GM18517 (cell line): ENCODE measurements at regions not wholly inside any gene's neighbourhood (a gene's known extent, or its start where the extent isn't known, plus 50 kb on each side); places are given as distances from the start of the nearest gene placed in this dataset.
A peak's percentile ranks its signal among the peaks of the same experiment; 100 is the strongest.
"Not testable (repeated sequence)": the region's sequence is repeated elsewhere in the genome, so short reads cannot be mapped to it uniquely, and the experiment has no call there.

Experiments used
- ATAC-seq: cut with Tn5 transposase; IDR thresholded peaks from one replicate; pipeline ENCODE4 v1.9.1; 2021; ENCODE audit warnings: mild to moderate bottlenecking, moderate library complexity; ENCODE audit not compliant: unreplicated experiment

DNA sequence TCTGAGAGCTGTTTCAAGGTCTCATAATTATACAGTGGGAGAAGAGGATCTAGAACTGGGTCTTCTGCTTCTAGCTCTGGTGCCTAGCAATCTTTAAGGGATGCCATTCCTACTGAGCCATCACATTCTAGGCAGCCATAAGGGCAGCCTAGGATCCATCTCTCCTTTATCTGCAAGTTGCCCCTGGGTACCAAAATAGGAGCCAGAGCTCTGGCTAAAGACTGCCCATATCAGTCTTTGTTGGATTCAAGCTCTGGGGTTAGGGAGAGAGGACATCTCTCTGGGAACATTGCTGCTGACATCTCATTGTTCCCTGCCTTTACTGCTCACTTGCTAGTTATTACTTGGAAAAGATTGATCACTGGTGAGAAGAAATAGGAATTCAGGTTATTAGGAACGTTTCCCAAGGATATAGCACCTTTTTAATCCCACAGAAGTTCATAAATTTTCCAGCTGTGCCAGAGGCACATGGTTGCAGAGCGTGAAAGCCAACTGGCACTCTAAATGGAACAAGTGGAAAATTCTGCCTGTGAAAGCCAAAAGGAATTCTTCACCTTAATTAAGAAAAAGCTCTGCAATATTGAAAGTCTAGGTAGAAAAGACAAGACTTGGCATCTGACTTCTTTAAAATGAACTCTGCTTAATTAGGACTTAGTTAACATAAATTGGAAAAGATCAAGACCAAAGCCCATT, 102.2 kb downstream of the CDC42EP3 start:
- no peak for ATAC-seq

DNA sequence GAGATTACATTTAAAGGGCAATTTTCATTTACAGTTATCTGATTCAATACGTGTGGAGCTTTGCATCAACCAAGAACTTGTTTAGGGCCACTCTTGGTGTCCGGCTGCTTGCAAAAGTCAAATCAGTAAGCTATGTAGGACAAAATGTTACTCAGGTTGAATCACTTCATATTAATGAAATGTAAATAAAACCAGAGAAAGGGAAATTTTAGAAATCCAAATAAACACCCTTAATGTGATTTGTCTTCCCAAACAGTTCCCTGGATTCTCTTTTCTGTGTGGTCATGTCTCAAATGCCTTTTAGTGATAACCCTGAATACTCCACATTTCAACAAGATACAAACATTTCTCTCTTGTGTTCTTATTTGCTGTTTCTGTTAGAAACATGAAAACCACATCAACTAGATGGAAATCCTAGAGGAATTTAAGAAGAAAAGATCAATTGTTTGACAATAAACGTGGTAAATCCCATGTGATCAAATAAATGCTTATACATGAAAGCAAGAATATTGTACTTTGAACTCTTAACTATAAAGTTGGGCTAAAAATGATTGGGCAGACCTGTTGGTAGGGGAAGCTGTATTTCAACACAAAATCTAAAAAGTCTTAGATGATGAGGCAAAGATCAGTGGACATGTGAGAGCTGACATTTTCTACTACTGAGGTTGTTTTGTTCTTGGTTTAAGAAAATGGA, 101.3 kb downstream of the CDC42EP3 start:
- no peak for ATAC-seq

DNA sequence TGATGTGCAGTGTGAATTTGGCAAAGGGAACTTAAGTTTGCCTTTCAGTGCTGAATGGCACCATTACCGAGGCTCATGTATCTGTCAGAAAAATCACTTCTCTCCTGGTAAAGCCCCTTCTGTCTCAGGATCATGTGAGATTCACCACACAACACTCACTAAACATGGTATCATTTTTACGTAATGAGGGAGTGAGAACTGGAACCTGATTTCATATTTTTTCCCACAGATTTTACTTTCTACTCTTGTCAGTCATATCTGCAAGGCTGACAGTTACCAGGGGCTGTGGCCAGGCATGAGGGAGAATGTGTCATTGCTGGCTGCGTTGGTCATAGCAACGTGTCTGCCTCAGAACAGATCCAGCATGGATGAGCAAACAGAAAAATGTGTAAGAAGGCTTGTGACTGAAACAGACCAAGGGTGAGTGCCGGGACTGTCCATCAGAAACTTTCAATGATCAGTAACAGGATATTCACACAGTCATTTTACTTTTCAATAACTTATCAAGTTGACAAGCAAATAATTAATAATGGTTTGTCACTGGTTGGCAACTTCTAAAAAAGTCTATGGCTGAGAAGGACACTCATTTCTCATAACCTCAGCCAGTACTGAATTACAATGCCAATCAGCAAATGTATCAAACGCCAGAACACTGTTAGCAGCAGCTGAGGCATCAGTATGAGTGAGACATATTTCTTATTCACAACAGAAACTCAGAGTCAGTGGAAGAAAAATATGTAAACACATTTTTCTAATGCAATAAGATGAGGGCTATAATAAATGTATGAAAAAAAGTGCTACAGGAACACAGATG, 100.5 kb downstream of the CDC42EP3 start:
- peak; percentile 81 for ATAC-seq

DNA sequence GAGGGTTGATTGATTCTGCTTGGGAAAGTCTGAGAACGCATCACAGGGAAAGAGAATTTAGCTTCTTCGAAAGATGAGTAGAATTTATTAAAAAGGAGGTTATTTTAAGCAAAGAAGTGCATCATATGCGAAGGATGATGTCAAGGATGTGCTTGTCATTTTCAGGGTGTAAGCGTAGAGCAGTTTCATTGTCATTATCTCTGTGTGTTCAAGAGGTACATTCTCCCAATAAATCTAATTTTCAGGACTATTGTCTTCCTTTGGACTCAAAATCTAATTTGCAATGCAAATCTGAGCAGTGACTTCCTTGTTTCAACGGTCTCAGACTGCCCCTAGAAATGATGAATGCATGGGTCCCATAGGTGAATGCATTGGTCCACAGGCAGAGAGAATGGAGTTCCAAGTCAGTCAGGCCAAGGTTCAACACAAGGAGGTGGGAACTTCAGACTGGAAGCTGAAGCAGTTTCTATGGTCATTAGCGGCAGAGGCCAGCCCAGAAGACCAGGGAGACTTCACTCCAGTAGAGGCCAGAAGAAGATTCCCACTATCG, 99.8 kb downstream of the CDC42EP3 start:
- ATAC-seq, result no peak

DNA sequence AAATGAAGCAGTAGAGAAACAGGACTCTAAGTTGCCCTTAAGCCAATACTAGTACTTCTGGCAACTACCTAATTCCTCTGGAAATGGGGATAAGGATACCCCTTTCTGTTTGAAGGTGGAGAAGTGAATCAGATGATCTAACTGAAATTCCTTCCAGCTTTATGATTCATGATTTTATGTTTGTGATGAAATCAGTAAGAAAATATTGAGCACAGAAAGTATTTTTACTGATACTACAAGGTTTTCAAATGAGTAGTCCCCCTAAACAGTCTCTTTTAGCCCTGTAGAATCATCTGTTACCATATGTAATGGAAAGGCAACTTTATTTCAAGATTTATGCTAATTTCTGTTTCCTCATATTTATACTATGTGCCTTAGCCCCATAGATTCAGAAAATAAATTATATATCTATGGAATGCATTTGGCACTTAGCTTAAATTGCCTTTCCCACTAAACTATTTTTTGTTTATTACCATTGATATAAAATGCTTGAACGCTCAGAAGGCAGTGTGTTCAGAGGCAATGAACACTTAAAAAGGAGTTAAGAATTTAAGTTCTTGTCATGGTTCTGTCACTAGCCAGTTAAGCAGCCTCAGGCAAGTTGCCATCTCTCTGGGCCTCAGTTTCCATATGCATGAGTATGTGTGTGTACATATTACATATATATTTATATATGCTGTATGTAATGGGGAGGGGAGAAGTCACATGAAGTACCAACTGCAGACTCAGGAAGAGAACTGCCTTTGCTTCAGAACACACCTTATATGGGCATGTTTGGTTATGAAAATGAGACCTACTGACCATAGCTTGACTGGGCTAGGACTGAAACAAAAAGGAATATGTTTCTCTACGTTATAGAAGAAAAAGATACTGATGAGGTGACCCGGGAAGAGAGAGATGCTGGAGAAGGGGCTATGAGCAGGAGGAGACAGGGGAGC, 97.7 kb downstream of the CDC42EP3 start:
- peak; percentile 62 for ATAC-seq

DNA sequence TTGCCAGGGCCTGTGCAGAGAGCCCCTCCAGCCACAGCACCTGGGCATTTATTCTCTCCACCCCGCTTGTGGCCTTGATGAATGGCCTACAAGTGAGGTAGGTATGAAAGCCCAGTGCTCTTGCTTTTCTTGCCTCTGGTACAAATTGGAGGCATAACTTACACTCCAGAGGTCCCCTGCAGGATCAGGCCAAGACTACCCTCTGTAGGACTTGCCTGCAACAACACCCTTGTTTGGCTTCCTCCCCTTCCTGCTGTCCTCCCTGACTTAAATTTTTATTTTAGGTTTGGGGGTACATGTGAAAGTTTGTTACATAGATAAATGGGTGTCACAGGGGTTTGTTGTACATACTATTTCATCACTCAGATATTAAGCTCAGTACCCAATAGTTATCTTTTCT, 95.7 kb downstream of the CDC42EP3 start:
- no peak for ATAC-seq

DNA sequence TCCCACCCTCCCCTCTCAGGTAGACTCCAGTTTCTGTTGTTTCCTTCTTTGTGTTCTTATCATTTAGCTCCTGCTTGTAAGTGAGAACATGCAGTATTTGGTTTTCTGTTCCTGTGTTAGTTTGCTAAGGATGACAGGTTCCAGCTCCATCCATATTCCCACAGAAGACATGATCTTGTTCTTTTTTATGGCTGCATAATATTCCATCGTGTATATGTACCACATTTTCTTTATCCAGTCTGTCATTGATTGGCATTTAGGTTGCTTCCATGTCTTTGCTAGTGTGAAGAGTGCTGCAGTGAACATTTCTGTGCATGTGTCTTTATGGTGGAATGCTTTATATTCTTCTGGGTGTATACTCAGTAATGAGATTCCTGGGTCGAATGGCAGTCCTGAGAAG, 95.2 kb downstream of the CDC42EP3 start:
- ATAC-seq, result not testable (repeated sequence)

DNA sequence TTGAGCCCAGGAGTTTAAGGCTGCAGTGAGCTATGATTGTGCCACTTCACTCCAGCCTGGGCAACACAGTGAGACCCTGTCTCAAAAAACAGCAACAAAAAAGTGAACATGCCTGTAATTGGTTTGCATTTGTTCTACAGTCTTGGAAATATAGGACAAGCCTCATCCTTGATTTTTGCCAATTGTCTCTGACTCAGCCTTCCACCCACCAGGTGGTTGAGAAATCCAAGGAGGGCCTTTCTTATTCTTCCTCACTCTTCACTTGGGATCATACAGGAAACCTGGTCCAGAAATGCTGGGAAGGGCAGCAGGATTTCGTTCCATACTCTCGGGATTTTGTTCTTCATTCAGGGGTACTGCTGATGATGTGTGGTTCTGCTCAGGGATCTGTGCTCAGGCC, 94.6 kb downstream of the CDC42EP3 start:
- ATAC-seq, result no peak

DNA sequence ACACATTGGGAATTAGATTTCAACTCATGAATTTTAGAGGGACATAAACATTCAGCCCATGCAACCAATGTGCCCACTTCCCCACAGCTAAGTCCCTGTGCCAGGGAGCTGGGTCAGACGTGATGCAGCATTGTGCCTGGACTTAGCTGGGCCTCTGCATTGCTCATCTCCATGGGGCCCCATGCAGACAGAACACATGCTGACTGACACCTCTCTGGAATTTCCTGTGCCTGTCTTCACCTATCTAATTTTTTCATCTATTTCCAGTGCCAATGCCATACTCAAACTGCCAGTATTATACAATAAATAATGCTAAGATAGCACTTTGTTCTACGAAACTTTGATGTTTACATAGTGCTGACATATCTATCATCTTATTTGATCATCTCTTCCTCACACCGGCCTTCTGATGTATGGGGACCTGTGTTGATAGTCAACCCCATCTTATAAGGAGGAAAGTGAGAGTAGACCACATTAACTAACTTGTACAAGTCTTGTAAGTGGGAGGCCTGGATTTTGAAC, 92.2 kb downstream of the CDC42EP3 start:
- no peak for ATAC-seq

DNA sequence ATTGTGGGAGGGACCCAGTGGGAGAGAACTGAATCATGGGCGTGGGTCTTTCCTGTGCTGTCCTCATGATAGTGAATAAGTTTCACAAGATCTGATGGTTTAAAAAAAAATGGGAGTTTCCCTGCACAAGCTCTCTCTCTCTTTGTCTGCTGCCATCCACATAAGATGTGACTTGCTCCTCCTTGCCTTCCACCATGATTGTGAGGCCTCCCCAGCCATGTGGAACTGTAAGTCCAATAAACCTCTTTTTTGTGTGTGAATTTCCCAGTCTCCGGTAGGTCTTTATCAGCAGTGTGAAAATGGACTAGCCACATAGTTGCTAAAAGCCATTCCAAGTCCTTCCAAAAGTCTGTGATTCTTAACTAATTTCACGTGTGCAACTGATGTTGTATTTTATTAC, 91.5 kb downstream of the CDC42EP3 start:
- ATAC-seq, result not testable (repeated sequence)

DNA sequence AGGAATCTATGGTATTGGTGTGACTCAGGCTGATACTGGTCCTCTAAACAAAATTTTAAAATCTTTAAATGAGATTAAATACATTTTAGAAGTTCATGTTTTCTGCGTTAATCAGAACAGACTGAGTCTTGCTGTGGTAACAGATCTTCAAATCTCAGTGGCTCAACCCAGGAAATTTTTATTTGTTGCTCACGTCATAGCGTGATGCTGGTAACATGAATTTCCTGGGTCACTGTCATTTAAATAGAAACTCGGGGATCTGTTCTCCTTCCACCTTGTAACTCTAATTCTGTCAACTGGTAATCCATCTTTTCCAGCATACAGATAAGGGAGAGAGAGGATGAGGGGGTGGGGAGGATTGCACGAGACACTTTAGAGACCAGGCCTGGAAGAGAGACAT, 90.0 kb downstream of the CDC42EP3 start:
- no peak for ATAC-seq

DNA sequence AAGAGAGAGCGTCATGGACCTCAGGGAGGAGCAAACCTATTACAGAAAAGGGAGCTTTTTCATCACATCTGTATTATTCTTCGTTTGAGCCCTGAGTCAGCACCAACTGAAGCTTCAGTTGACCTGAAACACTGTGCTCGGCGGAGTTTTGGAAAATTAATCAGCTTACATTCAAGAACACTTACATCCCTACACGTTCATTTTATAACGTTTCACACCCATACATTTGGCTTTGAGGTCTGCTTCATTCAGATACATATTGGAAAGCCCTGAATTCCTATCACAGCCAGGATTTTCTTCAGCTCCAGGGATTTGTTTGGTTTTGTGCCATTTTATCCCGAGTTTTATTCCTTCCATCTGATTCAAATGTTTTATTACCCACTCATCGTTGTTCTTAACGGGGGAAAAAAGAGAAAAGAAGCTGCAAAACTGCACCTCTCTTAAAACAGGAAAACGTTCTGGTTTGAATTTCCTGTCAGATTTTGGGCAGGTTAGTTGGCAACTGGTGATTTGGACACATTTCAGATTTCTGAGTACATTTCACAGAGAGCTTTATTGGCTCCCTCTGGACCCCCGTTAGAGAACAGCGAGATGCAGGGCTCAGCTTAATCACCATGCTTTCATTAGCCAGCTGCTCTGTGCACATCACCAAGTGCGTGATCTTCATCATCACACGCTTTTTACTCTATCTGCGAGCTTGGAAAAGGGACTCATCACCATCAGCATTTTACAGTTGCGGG, 88.8 kb downstream of the CDC42EP3 start:
- ATAC-seq, result no peak

DNA sequence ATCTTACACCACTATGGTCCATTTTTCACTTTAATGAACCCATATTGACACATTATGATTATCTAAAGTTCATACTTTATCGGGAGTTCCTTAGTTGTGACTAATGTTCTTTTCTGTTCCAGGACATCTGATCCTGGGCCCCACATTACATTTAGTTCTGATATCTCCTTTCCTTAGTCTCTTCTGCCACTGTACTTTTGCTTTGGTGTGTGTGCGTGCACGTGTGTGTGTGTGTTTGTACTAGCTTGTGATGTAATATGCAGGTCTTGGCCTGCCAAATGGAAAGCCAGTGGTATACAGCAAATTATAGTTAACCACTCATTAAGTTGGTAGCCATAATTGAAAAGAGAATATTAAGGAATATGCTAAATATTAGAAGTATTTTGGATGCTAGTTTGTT, 88.0 kb downstream of the CDC42EP3 start:
- no peak for ATAC-seq

DNA sequence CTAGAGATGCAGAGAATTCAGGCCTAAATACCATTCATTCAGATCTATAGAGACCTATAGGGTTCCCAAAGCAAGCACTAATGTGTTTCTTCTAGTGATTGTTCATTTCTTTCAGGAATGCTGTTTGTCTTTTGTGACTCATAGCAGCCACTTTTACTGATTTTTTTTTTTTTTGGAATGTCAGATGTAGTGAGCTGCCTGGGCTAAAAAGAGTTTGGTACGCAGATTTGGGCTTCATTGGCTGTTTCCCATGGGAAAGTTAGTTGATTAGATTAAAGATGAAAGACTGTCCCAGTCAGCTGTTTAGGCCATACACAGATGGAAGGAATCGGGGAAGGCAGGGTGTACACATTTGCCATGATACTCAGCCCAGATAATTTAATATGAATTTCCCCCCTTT, 87.6 kb downstream of the CDC42EP3 start:
- no peak for ATAC-seq

DNA sequence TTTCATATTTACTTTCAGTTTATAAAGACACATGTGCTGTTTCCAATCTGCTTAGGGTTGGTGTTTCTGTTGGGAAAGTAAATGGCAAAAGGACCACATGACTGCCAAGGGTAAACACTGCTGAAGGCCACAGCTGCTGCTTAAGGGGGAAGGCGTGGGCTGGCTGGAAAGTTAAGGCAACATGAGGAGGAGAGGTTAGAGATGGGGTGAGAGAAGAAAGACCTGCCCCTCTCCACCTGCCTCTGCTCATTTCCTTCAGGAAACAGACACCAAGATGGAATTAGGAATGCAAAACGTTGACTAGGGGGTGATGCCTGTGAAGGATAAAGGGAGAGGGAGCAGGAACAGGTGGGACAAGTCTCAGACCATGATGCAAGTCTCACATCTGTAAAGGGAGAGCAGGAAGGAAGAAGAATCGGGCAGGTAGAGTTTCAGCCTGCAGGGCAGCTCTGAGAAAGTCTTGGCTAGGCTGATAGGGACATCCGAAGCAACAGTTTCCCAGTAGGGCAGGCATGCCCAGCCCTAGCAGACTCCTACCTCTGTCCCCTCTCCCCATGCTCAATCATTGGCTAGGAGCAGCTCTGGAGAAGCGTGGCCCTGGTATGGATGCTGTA, 86.0 kb downstream of the CDC42EP3 start:
- ATAC-seq, result no peak

DNA sequence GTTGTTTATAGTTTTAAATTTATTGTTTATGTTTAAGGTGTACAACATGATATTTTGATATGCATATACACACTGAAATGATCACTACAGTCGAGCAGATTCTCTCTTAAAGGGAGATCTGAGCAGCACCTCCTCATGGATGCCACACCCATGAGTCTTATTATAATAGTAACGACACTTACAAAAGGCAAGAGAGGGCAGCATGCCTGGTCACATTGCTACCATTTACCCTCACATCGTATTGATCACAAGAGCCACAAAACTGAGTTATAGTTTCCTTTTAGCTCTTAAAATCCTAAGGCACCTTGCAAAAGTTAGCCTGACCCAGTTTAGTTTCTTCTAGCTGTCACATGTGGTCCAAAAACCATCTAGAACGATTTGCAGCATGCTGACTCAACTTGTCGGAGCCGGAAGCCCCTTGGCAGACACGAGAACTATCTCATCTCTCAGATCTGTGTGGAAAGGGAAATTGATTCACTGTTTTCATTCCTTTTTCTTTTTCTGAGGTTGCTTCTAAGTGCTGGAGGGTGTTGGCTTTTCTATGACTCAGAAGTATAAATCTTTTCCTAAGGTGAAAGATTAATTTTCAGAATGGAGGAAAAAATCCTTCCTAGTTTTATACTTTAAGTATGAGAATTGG, 85.3 kb downstream of the CDC42EP3 start:
- no peak for ATAC-seq

DNA sequence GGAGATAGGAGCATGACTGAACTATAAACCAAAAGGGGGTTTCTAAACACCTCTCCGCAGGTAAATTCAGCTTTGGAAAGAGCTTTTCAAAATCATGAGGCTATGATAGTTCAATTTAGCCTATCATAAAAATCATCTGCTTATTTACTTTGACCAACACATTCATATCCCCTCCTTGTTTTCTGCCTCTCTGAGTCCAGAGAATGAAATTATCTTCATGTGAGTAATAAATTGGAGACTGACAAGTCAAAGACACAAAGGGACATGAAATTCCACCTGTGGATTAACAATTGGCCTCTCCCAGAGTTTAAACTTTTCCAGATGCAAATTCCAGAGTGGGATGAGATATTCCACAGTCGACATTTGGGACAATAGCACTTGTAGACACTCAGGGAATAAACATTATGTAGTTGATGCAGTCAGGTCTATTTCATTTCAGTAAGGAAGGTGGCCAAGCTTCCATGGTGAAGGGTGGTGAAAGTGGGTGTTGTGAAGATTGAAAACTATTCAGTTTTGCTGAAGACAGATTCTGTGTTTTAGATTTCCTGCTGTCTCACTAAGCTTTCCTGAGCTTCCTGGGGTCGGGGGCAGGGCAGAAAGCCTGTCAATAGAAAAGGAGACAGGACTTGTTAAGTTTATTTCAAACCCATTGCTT, 84.7 kb downstream of the CDC42EP3 start:
- no peak for ATAC-seq

DNA sequence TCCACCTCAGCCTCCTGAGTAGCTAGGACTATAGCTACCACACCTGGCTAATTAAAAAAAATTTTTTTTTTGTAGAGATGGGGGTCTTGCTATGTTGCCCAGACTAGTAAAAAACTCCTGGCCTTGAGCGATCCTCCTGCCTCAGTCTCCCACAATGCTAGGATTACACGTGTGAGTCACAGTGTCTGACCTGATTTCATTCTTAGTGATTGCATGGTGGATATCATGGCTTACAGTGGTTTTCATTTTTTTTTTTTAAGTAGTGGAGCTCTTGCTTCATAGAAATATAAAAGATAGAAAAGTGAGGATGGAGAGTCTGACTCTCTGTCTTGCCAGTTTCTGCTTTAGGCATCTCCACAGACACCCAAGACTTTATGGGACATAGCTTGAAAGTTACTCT, 83.6 kb downstream of the CDC42EP3 start:
- no peak for ATAC-seq
